Neural progenitor cell (in vitro differentiated cells): ENCODE measurements at regions not wholly inside any gene's neighbourhood (a gene's known extent, or its start where the extent isn't known, plus 50 kb on each side); places are given as distances from the start of the nearest gene placed in this dataset.

Source experiments
- DNase-seq: peaks from one replicate; pipeline ENCODE4 v3.0.0-alpha.2; 2016; ENCODE audit warnings: low spot score
- H2AFZ ChIP-seq: fragments of 200-600 bp; sonication (generic); replicated peaks from 2 replicates; pipeline ENCODE4 v1.6.1; 2016; ENCODE audit warnings: antibody characterized with exemption
- H3F3A ChIP-seq: fragments of 200-600 bp; sonication (generic); 2 replicates; pipeline ENCODE4 v1.6.1; 2016; ENCODE audit warnings: antibody characterized with exemption, low read depth
- H3K27ac ChIP-seq: fragments of 200-600 bp; sonication (generic); 2 replicates; pipeline ENCODE4 v1.5.1; 2016; ENCODE audit warnings: mild to moderate bottlenecking
- H3K27me3 ChIP-seq: fragments of 200-600 bp; sonication (generic); 2 replicates; pipeline ENCODE4 v1.6.1; 2016; ENCODE audit warnings: mild to moderate bottlenecking, moderate library complexity
- H3K36me3 ChIP-seq: fragments of 200-600 bp; sonication (generic); 2 replicates; pipeline ENCODE4 v1.5.1; 2016
- H3K4me1 ChIP-seq: fragments of 200-600 bp; sonication (generic); 2 replicates; pipeline ENCODE4 v1.6.1; 2016; ENCODE audit warnings: mixed run types
- H3K4me2 ChIP-seq: fragments of 200-600 bp; sonication (generic); 2 replicates; pipeline ENCODE4 v1.6.1; 2016
- H3K4me3 ChIP-seq: fragments of 200-600 bp; sonication (generic); 2 replicates; pipeline ENCODE4 v1.5.1; 2016
- H3K79me2 ChIP-seq: fragments of 200-600 bp; sonication (generic); 2 replicates; pipeline ENCODE4 v1.6.1; 2016; ENCODE audit warnings: low read depth
- H3K9ac ChIP-seq: fragments of 200-600 bp; sonication (generic); 2 replicates; pipeline ENCODE4 v1.6.1; 2016
- H3K9me3 ChIP-seq: fragments of 200-600 bp; sonication (generic); 2 replicates; pipeline ENCODE4 v1.5.1; 2016; ENCODE audit warnings: low read depth
- H4K20me1 ChIP-seq: fragments of 200-600 bp; sonication (generic); 2 replicates; pipeline ENCODE4 v1.6.1; 2016; ENCODE audit warnings: low read depth
- H3K27ac Mint-ChIP-seq: 3 replicates; pipeline ENCODE4 v1.8.0; 2021; ENCODE audit warnings: mixed read lengths
- H3K27me3 Mint-ChIP-seq: 2 replicates; pipeline ENCODE4 v1.8.0; 2022; ENCODE audit warnings: low read depth, mild to moderate bottlenecking, inconsistent platforms, moderate library complexity, mixed read lengths; ENCODE audit not compliant: insufficient read depth
- H3K36me3 Mint-ChIP-seq: 3 replicates; pipeline ENCODE4 v1.8.0; 2021; ENCODE audit warnings: mixed read lengths
- H3K4me1 Mint-ChIP-seq: 3 replicates; pipeline ENCODE4 v1.8.0; 2021; ENCODE audit warnings: mixed read lengths
- H3K4me3 Mint-ChIP-seq: 3 replicates; pipeline ENCODE4 v1.8.0; 2021; ENCODE audit warnings: mild to moderate bottlenecking, moderate library complexity, mixed read lengths
- H3K9me3 Mint-ChIP-seq: 3 replicates; pipeline ENCODE4 v1.8.0; 2020; ENCODE audit warnings: mixed read lengths
- CTCF ChIP-seq: fragments of 200-600 bp; sonication (generic); IDR thresholded peaks from 2 replicates; pipeline ENCODE4 v1.5.1; 2017; ENCODE audit warnings: antibody characterized with exemption, mild to moderate bottlenecking
- EZH2 ChIP-seq: fragments of 200-600 bp; sonication (generic); IDR thresholded peaks from 2 replicates; pipeline ENCODE4 v1.6.1; 2017; ENCODE audit warnings: antibody characterized with exemption, mild to moderate bottlenecking, moderate library complexity
- EZH2phosphoT487 ChIP-seq: fragments of 200-600 bp; sonication (generic); IDR thresholded peaks from 2 replicates; pipeline ENCODE4 v1.6.1; 2017; ENCODE audit warnings: antibody characterized with exemption

- Histone ChIP-seq H2AFZ (no peak overlapping the region), H3K4me2 (no peak overlapping the region), H4K20me1 (no peaks in the 10 kb centered on the region), H3K9ac (no peak overlapping the region), H3F3A (peaks cover 3% of the 10 kb centered on the region), H3K79me2 (no peaks in the 10 kb centered on the region), H3K27ac (no peak overlapping the region), H3K36me3 (no peaks in the 10 kb centered on the region), H3K9me3 (peaks cover 6% of the 10 kb centered on the region), H3K4me3 (no peak overlapping the region), H3K27me3 (peaks cover 12% of the 10 kb centered on the region), H3K4me1 (peaks cover 13% of the 10 kb centered on the region)
- no peak overlapping the region for H3K27ac Mint-ChIP-seq
- H3K9me3 Mint-ChIP-seq = peaks cover 11% of the 10 kb centered on the region
- peaks cover 13% of the 10 kb centered on the region for H3K4me1 Mint-ChIP-seq
- no peak for TF ChIP-seq CTCF
- no peak for TF ChIP-seq EZH2phosphoT487
- TF ChIP-seq EZH2 = no peak
- no peaks in the 10 kb centered on the region for H3K27me3 Mint-ChIP-seq
- no peak overlapping the region for H3K4me3 Mint-ChIP-seq
- peaks cover 6% of the 10 kb centered on the region for H3K36me3 Mint-ChIP-seq
- no peak for DNase-seq
Measured at GRCh38 chr5:116358015-116358523, 216.6 kb downstream of the SEMA6A start.

GRCh38 chr5:116355819-116356601 lies 218.6 kb downstream of the SEMA6A start:
- Mint-ChIP-seq H3K4me3 (no peak overlapping the region), H3K27me3 (no peaks in the 10 kb centered on the region), H3K4me1 (peaks cover 9% of the 10 kb centered on the region), H3K27ac (no peak overlapping the region), H3K9me3 (peaks cover 7% of the 10 kb centered on the region), H3K36me3 (peaks cover 2% of the 10 kb centered on the region)
- H3F3A ChIP-seq = peaks cover 2% of the 10 kb centered on the region
- no peaks in the 10 kb centered on the region for H3K36me3 ChIP-seq
- H3K79me2 ChIP-seq = no peaks in the 10 kb centered on the region
- no peaks in the 10 kb centered on the region for H3K27me3 ChIP-seq
- peaks cover 6% of the 10 kb centered on the region for H3K9me3 ChIP-seq
- H3K4me1 ChIP-seq = peaks cover 12% of the 10 kb centered on the region
- H4K20me1 ChIP-seq = no peaks in the 10 kb centered on the region
- DNase-seq = no peak
- H2AFZ ChIP-seq = no peak overlapping the region
- no peak overlapping the region for H3K9ac ChIP-seq
- TF ChIP-seq EZH2 (no peak), CTCF (no peak), EZH2phosphoT487 (no peak)
- no peak overlapping the region for H3K4me3 ChIP-seq
- H3K27ac ChIP-seq = no peak overlapping the region
- no peak overlapping the region for H3K4me2 ChIP-seq

GRCh38 chr5:116354699-116355098 lies 219.9 kb downstream of the SEMA6A start:
- no peak overlapping the region for H2AFZ ChIP-seq
- H3K27me3 ChIP-seq = no peaks in the 10 kb centered on the region
- Mint-ChIP-seq H3K36me3 (peaks cover 2% of the 10 kb centered on the region), H3K27ac (no peak overlapping the region), H3K4me3 (no peak overlapping the region), H3K9me3 (peaks cover 7% of the 10 kb centered on the region), H3K27me3 (no peaks in the 10 kb centered on the region), H3K4me1 (no peaks in the 10 kb centered on the region)
- no peak overlapping the region for H3K27ac ChIP-seq
- H3F3A ChIP-seq = no peaks in the 10 kb centered on the region
- no peak overlapping the region for H3K4me2 ChIP-seq
- TF ChIP-seq EZH2phosphoT487 (no peak), CTCF (no peak), EZH2 (no peak)
- H3K4me1 ChIP-seq = peaks cover 3% of the 10 kb centered on the region
- no peak for DNase-seq
- H3K79me2 ChIP-seq = no peaks in the 10 kb centered on the region
- H3K36me3 ChIP-seq = no peaks in the 10 kb centered on the region
- no peak overlapping the region for H3K9ac ChIP-seq
- peaks cover 6% of the 10 kb centered on the region for H3K9me3 ChIP-seq
- H3K4me3 ChIP-seq = no peak overlapping the region
- no peaks in the 10 kb centered on the region for H4K20me1 ChIP-seq
